ENCODE measurements at regions not wholly inside any gene's neighbourhood (a gene's known extent, or its start where the extent isn't known, plus 50 kb on each side); places are given as distances from the start of the nearest gene placed in this dataset.

DNA sequence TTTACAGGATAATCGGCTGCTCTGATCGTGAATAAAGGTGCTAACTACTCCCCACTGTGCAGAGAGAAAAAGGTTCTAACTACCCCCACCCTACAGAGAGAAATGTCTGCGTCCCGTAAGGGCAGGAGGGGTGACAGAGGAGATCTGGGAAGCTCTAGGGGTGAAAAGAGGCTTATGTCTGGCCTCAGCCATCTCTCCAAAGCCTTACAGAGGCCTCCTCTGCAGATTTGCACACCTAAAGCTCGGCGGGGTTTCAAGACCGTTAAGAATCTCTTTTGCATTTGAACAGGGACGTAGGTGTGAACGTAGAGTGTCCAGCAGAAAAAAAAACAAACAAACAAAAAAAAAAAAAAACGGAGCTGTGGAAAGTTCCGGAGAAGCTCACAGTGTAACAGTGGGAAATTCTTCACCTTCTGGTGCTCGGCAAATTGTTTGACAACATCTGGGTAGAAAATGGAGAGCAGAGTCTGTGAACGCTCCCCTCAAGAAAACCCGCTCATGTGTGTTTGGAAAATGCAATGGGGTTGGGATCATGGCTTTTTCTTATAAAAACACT lies 161.0 kb downstream of the SHOX start:
- no peaks in the 10 kb centered on the region for H3K27me3 ChIP-seq (ENCODE audit: control insufficient read depth, insufficient read depth, low read length)
- no peaks in the 10 kb centered on the region for H3K79me1 ChIP-seq (ENCODE audit: low read depth in 1 of 2, low read length in 2 of 2)
- in situ Hi-C loops (cut with MboI; ENCODE audit: low sequenced_read_pairs) = no loop called here
- POLR2A ChIA-PET (ENCODE audit: unreplicated experiment) = no interaction called here
- no peak overlapping the region for H2AK5ac ChIP-seq (ENCODE audit: low read depth, low read length)
- H2AFZ ChIP-seq (replicated peaks; ENCODE audit: low read length, poor library complexity) = no peak overlapping the region
- H2BK5ac ChIP-seq (ENCODE audit: low read depth, low read length, poor library complexity, severe bottlenecking) = no peak overlapping the region
- DNase-seq = no peak
- H3K23ac ChIP-seq (ENCODE audit: low read depth, low read length) = no peak overlapping the region
- peaks cover 27% of the 10 kb centered on the region for H3K9me3 ChIP-seq (ENCODE audit: control insufficient read depth, insufficient read depth, low read length)
- no peak overlapping the region for H4K8ac ChIP-seq (ENCODE audit: low read depth in 2 of 2, low read length in 2 of 2)
- intact Hi-C loops (cut with micrococcal nuclease) = no loop called here
- no peaks in the 10 kb centered on the region for H3K9me1 ChIP-seq (ENCODE audit: insufficient read depth, low read length)
- no peak overlapping the region for H3K18ac ChIP-seq (ENCODE audit: low read depth, low read length)
- no peak overlapping the region for H4K5ac ChIP-seq (ENCODE audit: low read depth, low read length)
- H3K36me3 ChIP-seq (ENCODE audit: control insufficient read depth, insufficient read depth, low read length) = no peaks in the 10 kb centered on the region
- no peak overlapping the region for H3K4ac ChIP-seq (ENCODE audit: low read depth, low read length)
- no CpG with 5 or more reads among the region's 14 CpGs for WGBS, 2 experiments (ENCODE audit: extremely low coverage in 2 of 2, insufficient read length in 1 of 2)
- no peak overlapping the region for H3K4me2 ChIP-seq (ENCODE audit: low read depth, low read length)
- no peak for TF ChIP-seq RAD21 (IDR thresholded peaks at IDR 0.05; ENCODE audit: low read length)
- TF ChIP-seq, protein P1, sequence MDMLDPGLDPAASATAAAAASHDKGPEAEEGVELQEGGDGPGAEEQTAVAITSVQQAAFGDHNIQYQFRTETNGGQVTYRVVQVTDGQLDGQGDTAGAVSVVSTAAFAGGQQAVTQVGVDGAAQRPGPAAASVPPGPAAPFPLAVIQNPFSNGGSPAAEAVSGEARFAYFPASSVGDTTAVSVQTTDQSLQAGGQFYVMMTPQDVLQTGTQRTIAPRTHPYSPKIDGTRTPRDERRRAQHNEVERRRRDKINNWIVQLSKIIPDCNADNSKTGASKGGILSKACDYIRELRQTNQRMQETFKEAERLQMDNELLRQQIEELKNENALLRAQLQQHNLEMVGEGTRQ (IDR thresholded peaks at IDR 0.05; ENCODE audit: low read depth, low read length) = no peak
- CTCF ChIA-PET = no interaction called here
- no peak for ATAC-seq (ENCODE audit: low read depth)
- H2BK20ac ChIP-seq (ENCODE audit: low read depth, low read length) = no peak overlapping the region
- no peak overlapping the region for H2BK120ac ChIP-seq (ENCODE audit: low read depth, low read length)
- H4K91ac ChIP-seq (ENCODE audit: insufficient read depth, low read depth, low read length) = no peak overlapping the region
- dilution Hi-C loops (cut with HindIII; ENCODE audit: low sequenced_read_pairs, unreplicated experiment) = no loop called here
- H3K9ac ChIP-seq (ENCODE audit: low read depth, low read length) = no peak overlapping the region
- H3K27ac ChIP-seq (ENCODE audit: insufficient read depth, low read length) = no peak overlapping the region
- H3K4me1 ChIP-seq (ENCODE audit: control insufficient read depth, insufficient read depth, low read length) = no peaks in the 10 kb centered on the region
- no peak overlapping the region for H3K4me3 ChIP-seq (ENCODE audit: insufficient read depth, low read depth, low read length)
- H3K56ac ChIP-seq (ENCODE audit: extremely low read depth, insufficient read depth, low read length) = no peak overlapping the region
- no peak overlapping the region for H3K14ac ChIP-seq (replicated peaks; ENCODE audit: low read depth, low read length)
- no peaks in the 10 kb centered on the region for H4K20me1 ChIP-seq (ENCODE audit: insufficient read depth, low read length)
- no TSS peak for BruUV-seq (replicated peaks)
- H2AK9ac ChIP-seq (replicated peaks; ENCODE audit: low read depth, low read length, poor library complexity) = no peak overlapping the region
- no peak overlapping the region for H2BK15ac ChIP-seq (ENCODE audit: low read depth, low read length)
